Cardiac muscle cell (in vitro differentiated cells and primary cell): ENCODE measurements at regions not wholly inside any gene's neighbourhood (a gene's known extent, or its start where the extent isn't known, plus 50 kb on each side); places are given as distances from the start of the nearest gene placed in this dataset.

Source experiments
- DNase-seq, 2 donors: peaks; one replicate each; pipeline versions ENCODE4 v3.0.0 to v3.0.0-alpha.2; 2010 to 2017; ENCODE audit warnings: low read depth in 1 of 2, low spot score in 1 of 2
- H3K27ac ChIP-seq: fragments of 200-600 bp; sonication (generic); 2 replicates; pipeline ENCODE4 v1.5.1; 2016
- H3K27me3 ChIP-seq: fragments of 200-600 bp; sonication (generic); 2 replicates; pipeline ENCODE4 v1.6.0; 2016; ENCODE audit warnings: control low read depth
- H3K36me3 ChIP-seq: fragments of 200-600 bp; sonication (generic); 2 replicates; pipeline ENCODE4 v1.5.1; 2016; ENCODE audit warnings: control low read depth
- H3K4me1 ChIP-seq: fragments of 200-600 bp; sonication (generic); 2 replicates; pipeline ENCODE4 v1.8.1; 2017; ENCODE audit warnings: low read depth, mild to moderate bottlenecking, mixed run types
- H3K4me3 ChIP-seq: fragments of 200-600 bp; sonication (generic); 2 replicates; pipeline ENCODE4 v1.5.1; 2016; ENCODE audit warnings: mild to moderate bottlenecking
- H3K9me3 ChIP-seq: fragments of 200-600 bp; sonication (generic); 2 replicates; pipeline ENCODE4 v1.5.1; 2017; ENCODE audit warnings: low read depth, mild to moderate bottlenecking, control low read depth
- TF ChIP-seq, protein P1 (sequence below): IDR thresholded peaks from 2 replicates; pipeline ENCODE4 v1.5.1; 2012; ENCODE audit warnings: low read depth, mild to moderate bottlenecking, low read length

DNA sequence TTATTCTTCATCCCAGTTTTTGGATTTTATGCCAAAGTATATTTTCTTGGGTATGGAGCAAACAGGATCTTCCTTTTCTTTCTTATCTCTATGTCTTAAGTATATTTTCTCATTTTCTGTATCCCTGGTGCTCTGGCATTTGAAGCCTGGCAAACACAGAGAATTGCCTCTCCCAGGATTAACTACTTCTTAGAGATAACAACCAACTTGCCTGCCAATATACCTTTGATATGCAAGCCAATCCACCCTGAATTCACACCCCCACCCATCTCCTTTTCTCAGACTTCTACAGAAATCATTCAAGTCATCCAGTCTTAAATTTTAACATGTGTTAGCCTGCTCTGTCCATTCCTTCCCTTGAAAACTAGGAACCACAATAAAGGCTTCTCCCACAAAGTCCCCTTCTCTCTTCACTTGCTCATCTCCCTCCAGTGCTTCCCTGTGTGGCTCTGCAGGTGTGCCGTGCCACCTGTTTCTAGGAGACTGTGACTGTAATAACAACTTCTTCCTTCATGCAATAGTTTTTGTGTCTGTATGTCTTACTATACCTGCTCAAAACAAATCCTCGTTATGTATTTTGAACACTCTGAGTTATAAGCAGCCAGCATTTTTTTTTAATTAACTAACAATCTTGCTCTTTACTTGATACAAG is 649.7 kb upstream of the RIOK2 start:
- DNase-seq, result no peak
- Histone ChIP-seq H3K4me3 (no peak overlapping the region), H3K4me1 (no peaks in the 10 kb centered on the region), H3K36me3 (no peaks in the 10 kb centered on the region), H3K27ac (no peak overlapping the region), H3K9me3 (no peaks in the 10 kb centered on the region), H3K27me3 (no peaks in the 10 kb centered on the region)
- TF ChIP-seq, protein P1, sequence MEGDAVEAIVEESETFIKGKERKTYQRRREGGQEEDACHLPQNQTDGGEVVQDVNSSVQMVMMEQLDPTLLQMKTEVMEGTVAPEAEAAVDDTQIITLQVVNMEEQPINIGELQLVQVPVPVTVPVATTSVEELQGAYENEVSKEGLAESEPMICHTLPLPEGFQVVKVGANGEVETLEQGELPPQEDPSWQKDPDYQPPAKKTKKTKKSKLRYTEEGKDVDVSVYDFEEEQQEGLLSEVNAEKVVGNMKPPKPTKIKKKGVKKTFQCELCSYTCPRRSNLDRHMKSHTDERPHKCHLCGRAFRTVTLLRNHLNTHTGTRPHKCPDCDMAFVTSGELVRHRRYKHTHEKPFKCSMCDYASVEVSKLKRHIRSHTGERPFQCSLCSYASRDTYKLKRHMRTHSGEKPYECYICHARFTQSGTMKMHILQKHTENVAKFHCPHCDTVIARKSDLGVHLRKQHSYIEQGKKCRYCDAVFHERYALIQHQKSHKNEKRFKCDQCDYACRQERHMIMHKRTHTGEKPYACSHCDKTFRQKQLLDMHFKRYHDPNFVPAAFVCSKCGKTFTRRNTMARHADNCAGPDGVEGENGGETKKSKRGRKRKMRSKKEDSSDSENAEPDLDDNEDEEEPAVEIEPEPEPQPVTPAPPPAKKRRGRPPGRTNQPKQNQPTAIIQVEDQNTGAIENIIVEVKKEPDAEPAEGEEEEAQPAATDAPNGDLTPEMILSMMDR, result no peak

DNA sequence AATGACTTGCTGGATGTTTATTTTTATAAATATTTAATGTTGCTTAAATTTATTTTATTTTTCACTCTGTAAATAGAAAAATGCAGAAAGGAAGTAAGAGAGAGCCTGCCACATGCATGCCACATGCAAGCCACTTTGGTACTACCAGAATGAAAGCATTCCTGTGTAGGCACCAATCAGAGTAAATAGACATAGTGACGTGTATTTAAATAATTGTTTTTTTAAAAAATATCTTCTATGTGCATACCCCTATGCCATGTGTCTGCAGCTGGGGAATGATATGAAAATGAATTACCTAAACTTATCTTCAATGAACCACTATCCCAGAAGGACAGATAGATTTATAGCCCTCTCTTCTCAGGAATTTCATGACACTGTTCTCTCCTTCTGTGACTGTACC is 651.5 kb upstream of the RIOK2 start:
- H3K4me3 ChIP-seq, result no peak overlapping the region
- H3K27me3 ChIP-seq, result no peaks in the 10 kb centered on the region
- H3K27ac ChIP-seq, result no peak overlapping the region
- TF ChIP-seq, protein P1, result no peak
- no peak for DNase-seq
- H3K9me3 ChIP-seq, result no peaks in the 10 kb centered on the region
- H3K36me3 ChIP-seq, result no peaks in the 10 kb centered on the region
- no peaks in the 10 kb centered on the region for H3K4me1 ChIP-seq

DNA sequence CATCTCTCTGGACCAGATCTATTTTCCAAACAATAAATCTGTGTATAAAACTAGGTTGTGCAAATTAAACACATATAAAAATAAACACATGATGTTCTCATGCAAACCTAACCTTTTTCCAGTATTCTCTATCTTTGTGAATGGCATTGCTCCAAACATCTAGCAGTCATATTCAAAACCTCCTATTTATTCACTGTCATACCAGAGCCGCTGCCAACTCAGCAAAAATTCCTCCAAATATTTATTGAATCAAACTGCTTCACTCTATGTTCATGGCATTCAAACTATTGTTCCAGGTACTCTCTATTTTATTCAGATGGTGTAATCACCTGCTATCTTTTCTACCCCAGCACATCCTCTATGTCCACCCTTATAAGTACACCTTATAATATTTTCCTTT is 652.1 kb upstream of the RIOK2 start:
- Histone ChIP-seq H3K9me3 (no peaks in the 10 kb centered on the region), H3K27me3 (no peaks in the 10 kb centered on the region), H3K36me3 (no peaks in the 10 kb centered on the region), H3K4me3 (no peak overlapping the region), H3K4me1 (no peaks in the 10 kb centered on the region), H3K27ac (no peak overlapping the region)
- no peak for DNase-seq
- TF ChIP-seq, protein P1, result no peak

DNA sequence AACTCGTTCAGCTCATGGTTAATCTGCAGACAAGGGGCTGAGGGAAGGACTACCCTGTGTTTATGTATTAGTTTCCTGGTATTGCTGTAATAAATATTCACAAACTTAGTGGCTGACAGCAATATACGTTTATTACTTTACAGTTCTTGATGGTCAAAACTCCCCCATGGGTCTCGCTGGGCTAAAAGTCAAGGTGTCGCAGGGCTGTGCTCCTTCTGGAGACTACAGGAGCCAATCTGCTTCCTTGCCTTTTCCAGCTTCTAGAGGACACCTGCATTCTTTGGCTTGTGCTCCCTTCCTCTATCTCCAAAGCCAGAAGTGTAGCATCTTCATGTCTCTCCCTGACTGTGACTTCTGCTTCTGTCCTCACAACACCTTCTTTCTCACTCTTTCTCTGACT is 653.8 kb upstream of the RIOK2 start:
- no peaks in the 10 kb centered on the region for H3K9me3 ChIP-seq
- no peak for DNase-seq
- TF ChIP-seq, protein P1, result no peak

DNA sequence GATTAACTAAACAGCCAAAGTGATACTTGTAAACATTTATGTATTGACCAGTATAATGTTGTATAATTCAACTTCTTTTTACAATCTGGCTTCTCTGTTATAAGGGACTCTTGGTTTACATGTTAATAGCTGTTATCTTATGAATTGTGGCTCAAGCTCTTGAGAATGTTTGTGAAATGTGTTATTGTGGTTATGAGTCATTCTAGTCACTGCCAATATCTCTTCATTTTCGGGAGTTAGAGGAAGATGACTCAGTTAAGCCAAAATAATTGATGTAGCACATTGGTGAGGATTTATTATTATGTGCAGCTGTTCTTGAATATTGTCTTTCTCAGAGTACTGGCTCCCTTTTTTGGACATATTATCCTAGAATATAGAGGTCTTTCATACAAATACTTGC is 655.2 kb upstream of the RIOK2 start:
- H3K36me3 ChIP-seq, result no peaks in the 10 kb centered on the region
- H3K4me1 ChIP-seq, result no peaks in the 10 kb centered on the region
- H3K9me3 ChIP-seq, result no peaks in the 10 kb centered on the region
- no peak overlapping the region for H3K27ac ChIP-seq
- DNase-seq, result peak in 1 of 2 donors; percentile 96
- H3K27me3 ChIP-seq, result no peaks in the 10 kb centered on the region
- TF ChIP-seq, protein P1, result no peak
- no peak overlapping the region for H3K4me3 ChIP-seq

More for the DNA sequence above, 653.8 kb upstream of the RIOK2 start:
- H3K36me3 ChIP-seq, result no peaks in the 10 kb centered on the region
- H3K4me3 ChIP-seq, result no peak overlapping the region
- no peak overlapping the region for H3K27ac ChIP-seq
- no peaks in the 10 kb centered on the region for H3K4me1 ChIP-seq
- no peaks in the 10 kb centered on the region for H3K27me3 ChIP-seq
